ENCODE measurements at regions not wholly inside any gene's neighbourhood (a gene's known extent, or its start where the extent isn't known, plus 50 kb on each side); places are given as distances from the start of the nearest gene placed in this dataset.

- no peak for DNase-seq
Observed at GRCh38 chrX:17919896-17920446, 58.9 kb upstream of the RAI2 start.

- DNase-seq: no peak
Observed at GRCh38 chrX:17917945-17918577, 57.0 kb upstream of the RAI2 start.

GRCh38 chrX:17913801-17914200, 52.7 kb upstream of the RAI2 start:
- no peak for DNase-seq
